GM18508 (cell line): ENCODE measurements at regions not wholly inside any gene's neighbourhood (a gene's known extent, or its start where the extent isn't known, plus 50 kb on each side); places are given as distances from the start of the nearest gene placed in this dataset.
"Not testable (repeated sequence)": the region's sequence is repeated elsewhere in the genome, so short reads cannot be mapped to it uniquely, and the experiment has no call there.

ENCODE experiments used
- ATAC-seq: cut with Tn5 transposase; IDR thresholded peaks from one replicate; pipeline ENCODE4 v1.9.1; 2021; ENCODE audit warnings: moderate number of reproducible peaks; ENCODE audit not compliant: insufficient read depth, unreplicated experiment

- ATAC-seq: no peak
Observed at GRCh38 chr5:114839360-114839759, 330.3 kb downstream of the TRIM36 start.

GRCh38 chr5:114838937-114839336 lies 330.8 kb downstream of the TRIM36 start:
- no peak for ATAC-seq

- no peak for ATAC-seq
Observed at GRCh38 chr5:114830114-114830513, 339.6 kb downstream of the TRIM36 start.

- ATAC-seq: no peak
Observed at GRCh38 chr5:114822863-114823262, 346.8 kb downstream of the TRIM36 start.

- no peak for ATAC-seq
Observed at GRCh38 chr5:114822436-114822835, 347.3 kb downstream of the TRIM36 start.

GRCh38 chr5:114790403-114790792 lies 379.3 kb downstream of the TRIM36 start:
- no peak for ATAC-seq

DNA sequence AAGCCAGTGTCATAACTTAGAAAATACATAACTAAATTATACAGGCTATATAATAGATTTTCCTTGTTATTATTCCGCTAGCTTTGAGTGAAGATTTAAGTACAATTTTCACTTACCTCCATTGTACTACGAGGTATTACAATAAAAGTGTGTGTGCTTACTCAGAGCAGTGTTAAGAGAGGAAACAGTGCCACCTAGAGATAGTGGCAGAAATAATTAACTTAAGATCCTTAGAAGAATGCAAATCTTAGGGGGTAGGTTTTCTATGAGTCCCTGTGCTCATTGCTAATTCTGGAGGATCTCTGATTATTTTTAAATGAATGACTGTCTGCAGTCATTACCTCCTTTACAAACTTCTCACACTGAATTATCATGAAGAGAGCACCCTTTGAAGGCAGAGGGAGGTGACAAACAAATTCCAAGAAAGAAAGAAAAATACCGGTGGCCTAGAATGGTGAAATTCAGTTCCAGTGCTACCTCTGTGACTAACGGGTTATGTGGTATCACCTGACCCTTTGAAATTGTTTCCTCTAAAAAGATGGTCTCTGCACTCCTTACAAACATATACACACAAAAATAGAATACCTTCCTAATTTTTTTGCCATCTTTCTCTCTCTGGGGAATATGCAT lies 379.8 kb downstream of the TRIM36 start:
- peak; percentile 46 for ATAC-seq

GRCh38 chr5:114782869-114783268 lies 386.8 kb downstream of the TRIM36 start:
- ATAC-seq: no peak

DNA sequence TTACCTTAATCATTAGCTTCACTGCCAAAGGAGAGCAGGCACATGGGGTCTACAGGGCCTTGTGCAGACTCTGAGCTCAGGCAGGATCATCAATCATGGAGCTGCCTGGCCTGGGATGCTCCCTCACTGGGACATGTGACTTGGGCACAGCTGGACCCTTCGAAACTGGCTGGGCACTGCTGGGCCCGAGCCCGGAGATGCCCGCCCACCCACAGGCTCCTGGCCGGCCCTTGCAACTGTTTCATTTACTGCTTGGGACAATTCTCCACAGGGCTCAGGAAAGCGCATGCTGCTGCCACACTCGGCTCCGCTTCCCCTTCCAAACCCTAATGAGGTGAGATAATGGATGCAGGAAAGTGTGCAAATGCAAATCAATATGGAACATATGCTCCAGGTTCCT lies 387.5 kb downstream of the TRIM36 start:
- no peak for ATAC-seq

- no peak for ATAC-seq
Observed at GRCh38 chr5:114780290-114780689, 389.4 kb downstream of the TRIM36 start.

GRCh38 chr5:114744406-114744805 lies 382.5 kb downstream of the KCNN2 start:
- ATAC-seq: no peak

DNA sequence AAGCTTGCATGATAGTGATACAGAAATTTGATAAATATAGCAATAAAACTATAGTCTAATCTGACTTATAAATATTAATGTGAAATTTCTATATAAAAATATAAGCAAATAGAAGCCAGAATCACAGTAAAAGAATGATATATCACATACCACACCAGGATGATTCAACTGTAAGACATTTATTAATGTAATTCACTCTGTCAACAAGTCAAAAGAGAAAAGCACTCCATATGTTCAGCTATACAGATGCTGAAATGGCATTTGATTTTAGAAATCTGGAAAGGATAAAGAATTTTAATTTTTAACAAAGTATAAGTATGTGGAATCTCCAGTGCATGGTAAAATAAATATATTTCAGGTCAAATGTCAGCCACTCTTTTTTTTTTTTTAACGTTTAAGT lies 372.4 kb downstream of the KCNN2 start:
- no peak for ATAC-seq

GRCh38 chr5:114729986-114730385 lies 368.1 kb downstream of the KCNN2 start:
- no peak for ATAC-seq

GRCh38 chr5:114727358-114727757 lies 365.5 kb downstream of the KCNN2 start:
- ATAC-seq: no peak

- ATAC-seq: no peak
Observed at GRCh38 chr5:114726131-114726530, 364.3 kb downstream of the KCNN2 start.

- no peak for ATAC-seq
Observed at GRCh38 chr5:114719268-114719667, 357.4 kb downstream of the KCNN2 start.

DNA sequence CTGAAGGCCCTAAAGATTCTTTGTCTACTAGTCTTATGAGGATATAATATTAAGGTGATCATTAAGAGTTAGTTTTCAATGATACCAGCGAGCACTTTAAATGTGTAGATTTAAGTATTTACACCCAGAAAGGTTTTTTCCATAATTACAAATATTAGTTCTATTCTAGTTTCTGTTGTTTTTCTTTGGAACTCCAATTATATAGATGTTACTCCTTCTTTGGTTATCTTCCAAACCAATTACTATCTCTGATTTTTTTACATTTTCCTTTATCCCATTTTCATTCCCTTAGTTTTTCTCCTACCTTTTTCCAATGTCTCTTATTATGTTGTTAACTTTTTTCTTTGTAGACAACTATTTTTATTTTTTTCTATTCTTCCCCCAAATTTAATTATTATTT lies 355.1 kb downstream of the KCNN2 start:
- no peak for ATAC-seq

DNA sequence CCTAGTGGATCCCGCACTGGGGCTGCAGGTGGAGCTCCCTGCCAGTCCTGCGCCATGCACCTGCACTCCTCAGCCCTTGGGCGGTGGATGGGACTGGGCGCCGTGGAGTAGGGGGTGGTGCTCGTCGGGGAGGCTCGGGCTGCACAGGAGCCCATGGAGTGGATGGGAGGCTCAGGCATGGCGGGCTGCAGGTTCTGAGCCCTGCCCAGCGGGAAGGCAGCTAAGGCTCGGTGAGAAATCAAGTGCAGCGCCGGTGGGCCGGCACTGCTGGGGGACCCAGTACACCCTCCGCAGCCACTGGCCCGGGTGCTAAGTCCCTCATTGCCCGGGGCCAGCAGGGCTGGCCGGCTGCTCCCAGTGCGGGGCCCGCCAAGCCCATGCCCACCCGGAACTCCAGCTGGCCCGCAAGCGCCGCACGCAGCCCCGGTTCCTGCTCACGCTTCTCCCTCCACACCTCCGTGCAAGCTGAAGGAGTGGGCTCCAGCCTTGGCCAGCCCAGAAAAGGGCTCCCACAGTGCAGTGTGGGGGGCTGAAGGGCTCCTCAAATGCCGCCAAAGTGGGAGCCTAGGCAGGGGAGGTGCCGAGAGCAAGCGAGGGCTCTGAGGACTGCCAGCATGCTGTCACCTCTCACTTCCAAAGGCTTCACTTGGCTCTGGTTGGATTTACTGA lies 342.5 kb downstream of the KCNN2 start:
- ATAC-seq: not testable (repeated sequence)

GRCh38 chr5:114702731-114703130 lies 340.9 kb downstream of the KCNN2 start:
- ATAC-seq: no peak

- ATAC-seq: no peak
Observed at GRCh38 chr5:114702136-114702535, 340.3 kb downstream of the KCNN2 start.

- no peak for ATAC-seq
Observed at GRCh38 chr5:114700823-114701222, 339.0 kb downstream of the KCNN2 start.

DNA sequence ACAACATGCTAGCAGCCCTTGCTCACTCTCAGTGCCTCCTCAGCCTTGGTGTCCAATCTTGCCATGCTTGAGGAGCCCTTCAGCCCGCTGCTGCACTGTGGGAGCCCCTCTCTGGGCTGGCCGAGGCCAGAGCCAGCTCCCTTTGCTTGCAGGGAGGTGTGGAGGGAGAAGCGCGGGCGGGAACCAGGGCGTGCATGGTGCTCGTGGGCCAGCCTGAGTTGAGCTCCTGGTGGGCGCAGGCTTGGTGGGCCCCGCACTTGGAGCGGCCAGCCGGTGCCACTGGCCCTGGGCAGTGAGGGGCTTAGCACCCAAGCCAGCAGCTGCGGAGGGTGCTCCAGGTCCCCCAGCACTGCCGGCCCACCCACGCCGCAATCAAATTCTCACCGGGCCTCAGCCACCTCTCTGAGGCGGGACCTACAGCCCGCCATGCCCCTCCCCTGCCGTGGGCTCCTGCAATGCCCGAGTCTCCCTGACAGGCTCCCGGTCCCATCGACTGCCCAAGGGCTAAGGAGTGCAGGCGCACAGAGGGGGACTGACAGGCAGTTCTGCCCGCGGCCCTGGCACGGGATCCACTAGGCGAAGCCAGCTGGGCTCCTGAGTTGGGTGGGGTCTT lies 333.5 kb downstream of the KCNN2 start:
- ATAC-seq: no peak
